ENCODE measurements at regions not wholly inside any gene's neighbourhood (a gene's known extent, or its start where the extent isn't known, plus 50 kb on each side); places are given as distances from the start of the nearest gene placed in this dataset.

DNA sequence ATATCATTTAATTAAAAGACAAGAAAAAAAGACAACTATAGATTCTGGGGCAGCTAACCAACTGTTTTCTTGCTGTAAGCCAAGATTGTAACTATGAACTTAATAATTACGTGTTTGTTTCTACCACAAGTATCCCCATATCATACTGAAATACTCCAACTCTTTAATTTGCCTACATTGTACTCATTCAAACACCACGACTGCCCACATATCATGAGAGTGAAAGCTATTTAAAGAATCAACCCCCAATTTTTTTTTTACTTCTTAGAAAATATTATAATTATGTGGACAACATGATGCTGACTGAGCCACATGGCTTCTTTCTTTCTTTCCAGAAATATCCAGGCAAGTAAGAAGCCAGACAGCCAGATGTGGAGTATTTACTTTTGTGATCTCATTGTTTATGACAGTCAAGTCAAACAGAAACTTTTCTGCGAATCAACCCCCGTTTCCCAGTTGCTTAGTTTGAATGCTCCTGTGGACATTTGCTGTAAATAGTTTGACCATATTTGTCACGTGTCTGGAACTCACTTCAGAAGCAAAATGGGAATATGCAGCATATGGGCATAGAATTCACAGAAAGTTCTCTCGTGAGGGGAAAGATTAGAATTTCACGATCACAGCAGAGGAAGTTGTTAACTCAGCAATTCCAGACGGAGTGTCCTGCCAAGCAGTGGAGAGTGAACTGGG lies 126.8 kb upstream of the PSMD7 start:
- DNase-seq (ENCODE audit: low read depth in 2 of 2) = no peak

DNA sequence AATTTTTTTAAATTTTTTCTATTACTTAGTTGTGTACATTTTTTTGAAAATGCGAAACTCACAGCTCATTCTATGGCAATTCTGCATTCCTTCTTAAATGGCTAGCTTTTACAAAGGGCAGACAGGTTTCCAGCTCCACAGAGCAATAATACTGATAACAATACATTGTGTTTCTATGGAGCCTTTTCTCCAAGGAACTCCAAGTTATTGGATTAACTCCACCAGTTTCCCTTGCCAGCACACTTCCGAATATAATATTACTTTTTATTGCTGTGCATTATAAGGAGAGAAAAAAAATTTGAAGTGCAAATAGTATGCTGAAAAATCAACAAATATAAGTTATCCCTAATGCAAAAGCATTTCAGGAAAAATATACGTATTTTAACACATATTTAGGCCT lies 127.5 kb upstream of the PSMD7 start:
- DNase-seq (ENCODE audit: low read depth in 2 of 2) = no peak

DNA sequence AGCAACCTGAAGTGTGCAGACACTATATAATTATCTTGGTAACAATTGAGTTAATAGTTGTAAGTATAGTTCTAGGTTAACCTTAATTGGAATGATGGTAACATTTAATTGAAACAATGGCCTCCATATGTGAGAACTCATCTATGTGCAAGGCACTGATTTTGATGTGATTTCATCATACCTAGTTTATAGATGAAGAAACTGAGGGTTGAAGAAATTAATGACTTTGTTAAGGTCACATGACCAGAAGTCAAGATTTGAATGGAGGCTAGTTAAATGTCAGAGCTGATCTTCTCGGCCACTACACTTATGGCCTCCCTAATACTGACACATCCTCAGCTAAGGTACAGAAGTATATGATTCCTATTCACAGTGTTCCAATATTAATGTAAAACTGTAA lies 128.2 kb upstream of the PSMD7 start:
- no peak for DNase-seq (ENCODE audit: low read depth in 2 of 2)

DNA sequence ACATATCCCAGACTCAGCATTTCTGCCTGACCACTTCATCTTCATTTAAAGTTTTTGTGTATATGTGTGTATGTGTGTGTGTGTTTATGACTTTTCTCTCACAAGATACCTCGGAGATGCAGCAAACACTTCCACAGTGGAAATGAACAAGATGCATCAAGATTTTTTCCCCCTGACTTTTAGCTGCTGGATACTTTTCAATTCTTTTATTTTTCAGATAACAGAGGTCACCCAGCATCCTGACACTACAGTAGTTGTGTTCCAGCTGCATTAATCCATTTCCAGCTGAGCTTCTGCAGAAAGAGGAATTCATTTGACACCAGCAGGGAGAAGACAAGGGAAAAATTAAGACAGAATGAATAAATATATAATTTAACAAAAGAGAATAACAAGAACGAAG lies 130.2 kb upstream of the PSMD7 start:
- no peak for DNase-seq (ENCODE audit: low read depth in 2 of 2)

DNA sequence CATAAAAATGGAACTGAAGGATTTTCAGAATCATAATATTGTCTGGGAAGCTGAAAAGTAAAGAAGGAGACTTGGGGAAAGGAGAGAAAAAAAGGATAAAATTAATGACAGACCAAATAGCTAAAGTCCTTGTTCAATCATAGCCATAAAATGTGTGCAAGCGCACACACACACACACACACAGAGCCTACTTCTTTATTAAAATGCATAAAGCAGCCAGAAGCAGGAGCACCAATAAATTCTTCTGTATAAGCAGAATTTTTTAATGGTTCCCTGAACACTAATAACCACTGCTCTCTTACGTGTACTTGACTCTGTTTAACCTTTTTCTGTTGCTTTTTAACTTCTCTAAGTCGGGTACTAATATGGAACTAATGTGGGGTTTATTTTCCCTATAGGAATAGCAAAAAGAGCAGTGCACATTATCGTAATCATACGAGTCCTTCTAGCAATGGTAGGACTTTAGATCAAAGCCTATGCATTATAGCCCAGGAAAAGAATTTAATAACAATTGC lies 131.0 kb upstream of the PSMD7 start:
- no peak for DNase-seq (ENCODE audit: low read depth in 2 of 2)

DNA sequence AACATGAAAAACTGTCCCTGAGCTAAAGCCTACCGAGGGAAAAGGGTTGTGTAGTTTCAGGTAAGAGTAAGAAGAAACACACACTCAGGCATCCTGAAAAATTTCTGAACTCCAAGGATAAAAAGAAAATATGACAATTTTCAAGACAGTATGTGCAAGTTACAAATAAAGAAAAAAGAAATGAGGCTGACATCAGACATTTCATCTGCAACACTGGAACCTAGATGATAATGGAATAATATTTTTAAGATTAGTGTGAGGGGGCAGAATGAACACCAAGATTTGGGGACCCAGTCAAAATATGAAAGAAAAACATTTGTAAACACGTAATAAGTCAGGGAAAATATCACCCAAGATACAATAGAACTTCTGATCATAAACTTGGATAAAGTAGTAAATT lies 135.9 kb upstream of the PSMD7 start:
- DNase-seq (ENCODE audit: low read depth in 2 of 2) = no peak

DNA sequence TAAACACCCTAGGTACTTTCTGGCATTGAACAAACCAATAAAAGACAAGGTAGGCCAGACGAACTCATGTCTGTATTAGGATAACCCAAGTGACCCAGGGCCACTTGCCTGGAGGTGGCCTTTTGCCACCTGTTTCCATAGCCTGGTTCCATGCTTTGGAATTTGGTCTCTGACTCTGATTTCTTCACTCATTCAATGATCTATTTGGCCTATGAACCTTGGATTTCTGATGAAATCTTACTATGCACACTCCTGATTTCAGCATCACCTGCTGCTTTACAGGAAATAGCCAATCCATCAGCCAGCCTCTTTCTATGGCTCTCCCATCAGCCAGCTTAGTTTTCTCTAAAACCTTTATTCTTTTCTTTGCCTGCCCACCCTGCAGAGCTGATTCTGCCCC lies 142.8 kb upstream of the PSMD7 start:
- no peak for DNase-seq (ENCODE audit: low read depth in 2 of 2)

DNA sequence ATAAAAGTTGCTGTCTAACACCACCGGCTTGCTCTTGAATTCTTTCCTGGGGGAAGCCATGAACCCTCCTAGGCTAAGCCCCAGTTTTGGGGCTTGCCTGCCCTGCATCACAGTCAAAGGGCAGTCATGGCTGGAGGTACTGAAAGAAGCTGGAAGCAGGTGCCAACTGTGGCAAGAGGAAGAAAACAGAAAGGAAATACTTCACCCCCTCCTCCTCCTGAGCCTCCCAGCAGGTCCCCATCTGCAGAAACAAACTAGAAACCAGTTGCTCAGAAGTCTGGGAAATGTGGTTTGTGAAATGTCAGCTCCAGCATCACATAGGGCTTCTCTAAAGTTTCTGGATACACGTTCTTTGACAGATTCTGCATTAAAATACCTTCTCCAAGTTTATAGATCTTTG lies 150.0 kb upstream of the PSMD7 start:
- no peak for DNase-seq (ENCODE audit: low read depth in 2 of 2)

DNA sequence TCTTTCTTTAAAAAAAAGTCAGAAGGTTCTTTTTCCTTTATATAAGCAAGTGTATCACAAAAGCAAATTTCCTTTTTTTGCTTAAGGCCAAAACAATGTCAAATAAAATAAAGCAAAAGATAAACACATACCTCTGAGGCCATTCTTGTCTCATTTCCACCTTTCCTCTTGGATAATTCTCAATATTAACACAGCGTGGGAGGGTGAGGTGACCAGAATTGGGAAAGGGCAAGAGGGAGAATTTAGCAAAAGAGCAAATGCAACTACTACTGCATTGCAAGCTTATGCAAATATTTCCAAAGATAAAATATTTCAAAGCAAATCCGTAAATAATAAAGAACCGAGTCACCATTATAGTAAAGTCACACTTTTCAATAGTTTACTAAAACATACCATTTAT lies 153.4 kb upstream of the PSMD7 start:
- no peak for DNase-seq (ENCODE audit: low read depth in 2 of 2)

DNA sequence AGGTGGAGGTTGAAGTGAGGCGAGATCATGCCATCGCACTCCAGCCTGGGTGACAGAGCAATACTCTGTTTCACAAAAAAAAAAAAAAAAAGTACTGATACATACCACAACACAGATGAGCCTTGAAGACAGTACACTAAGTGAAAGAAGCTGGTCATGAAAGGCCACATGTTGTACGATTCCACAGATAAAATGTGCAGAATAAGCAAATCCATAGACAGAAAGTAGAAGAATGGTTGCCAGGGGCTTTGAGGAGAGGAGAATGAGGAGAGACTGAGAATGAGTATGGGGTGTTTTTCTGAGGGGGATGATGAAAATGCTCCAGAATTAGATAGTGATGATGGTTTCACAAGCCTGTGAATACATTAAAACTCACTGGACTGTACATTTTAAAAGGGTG lies 155.6 kb upstream of the PSMD7 start:
- DNase-seq (ENCODE audit: low read depth in 2 of 2) = no peak

DNA sequence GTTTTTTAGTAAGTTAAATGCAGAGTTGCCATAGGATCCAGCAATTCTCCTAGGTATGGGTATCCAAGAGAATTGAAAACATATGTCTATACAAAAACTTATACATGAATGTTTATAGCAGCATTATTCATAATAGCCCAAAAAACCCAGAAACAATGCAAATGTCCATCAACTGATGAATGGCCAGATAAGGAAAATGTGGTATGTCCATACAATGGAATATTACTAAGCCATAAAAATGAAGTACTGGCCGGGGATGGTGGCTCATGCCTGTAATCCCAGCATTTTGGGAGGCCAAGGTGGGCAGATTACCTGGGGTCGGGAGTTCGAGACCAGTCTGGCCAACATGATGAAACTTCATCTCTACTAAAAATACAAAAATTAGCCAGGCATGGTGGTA lies 156.1 kb upstream of the PSMD7 start:
- no peak for DNase-seq (ENCODE audit: low read depth in 2 of 2)

DNA sequence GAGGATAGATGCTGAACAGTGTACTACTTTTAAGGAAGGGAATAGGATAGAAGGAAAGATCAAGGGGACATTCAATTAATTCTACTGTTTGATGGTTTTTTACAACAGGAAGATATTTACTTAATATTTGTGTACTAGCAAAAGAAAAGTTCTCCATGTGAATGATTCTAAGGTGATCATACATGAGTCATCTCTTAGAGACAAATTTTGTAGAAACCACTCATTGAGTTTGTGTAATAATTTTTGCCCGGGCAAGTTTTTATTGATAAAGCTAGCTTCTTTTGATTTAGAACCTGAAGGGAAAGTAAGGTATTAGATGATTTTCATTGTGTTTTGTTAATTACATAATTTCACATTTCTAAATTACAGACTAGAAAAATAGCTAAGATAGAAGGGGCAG lies 172.8 kb upstream of the PSMD7 start:
- DNase-seq (ENCODE audit: low read depth in 2 of 2) = no peak

DNA sequence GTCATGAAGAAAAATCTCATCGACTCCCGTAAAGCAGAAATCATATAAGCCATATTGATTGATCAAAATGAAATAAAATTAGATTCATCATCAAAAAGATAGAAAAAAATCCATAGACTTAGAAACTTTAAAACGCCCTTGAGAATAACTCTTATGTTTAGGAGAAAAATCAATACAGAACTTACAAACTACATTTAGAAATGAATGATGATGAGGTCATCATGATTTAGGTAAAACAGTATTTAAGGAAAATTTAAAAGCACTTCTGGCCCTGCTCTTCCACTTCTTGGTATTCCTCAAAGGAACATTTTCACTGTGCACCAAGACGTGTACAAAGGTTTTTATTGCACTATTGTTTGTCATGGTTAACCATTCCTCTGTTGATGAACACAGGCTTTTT lies 173.4 kb upstream of the PSMD7 start:
- no peak for DNase-seq (ENCODE audit: low read depth in 2 of 2)

DNA sequence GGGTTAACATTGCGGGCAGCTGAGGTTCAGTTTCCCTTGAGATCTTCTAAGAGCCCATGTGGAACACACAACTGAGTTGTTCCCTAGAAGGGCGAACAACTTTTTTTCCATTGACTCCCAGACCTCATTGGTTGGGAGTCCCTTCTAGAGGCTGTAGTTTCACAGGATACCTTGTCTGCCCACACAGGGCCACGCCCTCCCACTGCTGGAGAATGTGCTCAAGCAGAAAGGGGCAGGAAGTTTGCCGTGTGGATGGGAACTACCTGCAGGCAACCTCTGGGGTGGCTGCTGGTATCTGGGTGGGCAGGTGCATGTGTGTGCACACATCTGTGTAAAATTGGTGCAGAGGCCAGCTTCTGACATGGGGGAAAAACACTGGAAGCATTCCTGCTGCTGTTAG lies 178.8 kb upstream of the PSMD7 start:
- no peak for DNase-seq (ENCODE audit: low read depth in 2 of 2)

DNA sequence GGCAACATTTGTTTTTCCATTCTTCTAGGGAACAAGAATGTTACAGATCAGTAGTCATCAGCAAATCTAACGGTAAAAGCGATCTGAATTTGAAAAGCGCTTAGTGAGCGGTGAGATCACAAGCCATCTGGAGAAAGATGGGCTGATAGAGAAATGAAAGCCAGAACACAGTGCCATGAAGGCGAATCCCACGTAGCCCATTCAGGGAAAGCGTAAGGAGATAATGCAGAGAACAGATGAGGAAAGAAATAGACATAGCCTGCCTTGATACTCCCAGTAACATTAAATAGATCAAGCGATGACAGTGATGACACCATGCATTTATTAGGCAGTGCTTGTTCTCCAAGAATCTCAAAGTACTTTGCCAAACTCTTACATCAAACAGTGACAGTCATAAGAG lies 183.1 kb upstream of the PSMD7 start:
- DNase-seq (ENCODE audit: low read depth in 2 of 2) = no peak

DNA sequence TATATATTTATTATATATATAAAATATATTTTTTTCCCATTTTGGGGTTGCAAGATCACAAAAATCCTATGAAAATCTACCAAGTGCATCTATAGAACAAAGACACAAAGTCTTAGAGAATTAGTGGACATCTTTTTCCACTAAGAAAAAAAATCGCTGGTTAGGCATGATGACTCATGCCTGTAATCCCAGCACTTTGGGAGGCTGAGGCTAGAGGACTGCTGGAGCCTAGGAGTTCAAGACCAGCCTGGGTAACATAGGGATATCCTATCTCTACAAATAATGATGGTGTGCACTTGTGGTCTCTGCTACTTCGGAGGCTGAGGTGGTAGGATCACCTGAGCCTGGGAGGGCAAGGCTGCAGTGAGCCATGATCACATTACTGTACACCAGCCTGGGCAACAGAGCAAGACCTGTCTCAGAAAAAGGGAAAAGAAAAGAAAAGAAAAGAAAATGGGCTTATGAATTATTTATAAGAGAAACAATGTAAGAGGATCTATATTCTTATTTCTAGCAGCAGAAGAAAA lies 185.1 kb upstream of the PSMD7 start:
- no peak for DNase-seq (ENCODE audit: low read depth in 2 of 2)

DNA sequence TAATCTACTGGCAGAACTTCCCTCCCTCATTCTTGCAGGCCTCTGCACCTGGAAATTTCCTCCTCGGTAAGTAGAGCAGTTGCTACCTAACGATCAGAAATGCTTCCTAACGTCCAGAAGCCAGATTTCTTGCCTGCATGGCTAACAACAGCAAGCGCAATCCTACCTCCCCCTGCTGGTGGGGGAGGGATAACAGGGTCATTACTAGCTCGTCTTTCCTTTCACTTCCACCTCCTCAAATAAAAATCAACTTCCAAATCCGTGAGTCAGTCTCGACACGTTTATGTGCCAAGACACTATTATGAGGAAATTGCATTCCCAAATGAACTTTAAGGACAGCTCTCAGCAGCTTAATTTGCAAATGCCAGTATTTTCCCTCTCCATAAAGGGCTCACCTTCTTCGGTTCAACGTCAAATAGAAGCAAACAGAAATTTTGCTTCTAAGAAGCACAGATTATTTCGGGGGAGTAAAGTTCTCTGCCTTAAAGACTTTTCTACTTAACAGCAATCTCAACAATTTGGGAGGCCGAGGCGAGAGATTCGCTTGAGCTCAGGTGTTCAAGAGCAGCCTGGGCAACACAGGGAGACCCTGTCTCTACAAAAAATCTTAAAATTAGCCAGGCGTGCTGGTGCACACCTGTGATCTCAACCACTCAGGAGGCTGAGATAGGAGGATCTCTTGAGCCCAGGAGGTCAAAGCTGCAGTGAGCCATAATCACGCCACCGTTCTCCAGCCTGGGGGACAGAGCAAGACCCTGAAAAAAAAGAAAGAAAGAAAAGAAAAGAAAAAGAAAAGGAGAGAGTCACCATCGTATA lies 188.6 kb upstream of the PSMD7 start:
- DNase-seq (ENCODE audit: low read depth in 2 of 2) = peak in 1 of 2 donors; percentile 21

DNA sequence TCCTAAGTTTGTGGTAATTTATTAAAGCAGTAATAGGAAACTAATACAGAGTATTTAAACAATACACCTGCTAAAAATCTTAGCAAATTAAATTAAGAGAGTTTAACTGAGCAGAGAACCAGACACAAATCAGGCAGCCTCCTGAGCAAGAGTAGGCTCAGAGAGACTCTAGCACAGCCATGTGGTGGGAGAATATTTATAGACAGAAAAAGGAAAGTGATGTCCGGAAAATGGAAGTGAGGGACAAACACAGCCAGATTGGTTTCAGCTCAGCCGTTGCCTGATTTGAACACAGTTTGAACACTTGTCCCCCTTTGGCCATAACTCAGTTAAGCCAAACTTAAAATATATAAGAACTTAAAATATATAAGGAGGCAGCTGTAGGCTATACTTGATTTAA lies 192.6 kb upstream of the PSMD7 start:
- no peak for DNase-seq (ENCODE audit: low read depth in 2 of 2)

DNA sequence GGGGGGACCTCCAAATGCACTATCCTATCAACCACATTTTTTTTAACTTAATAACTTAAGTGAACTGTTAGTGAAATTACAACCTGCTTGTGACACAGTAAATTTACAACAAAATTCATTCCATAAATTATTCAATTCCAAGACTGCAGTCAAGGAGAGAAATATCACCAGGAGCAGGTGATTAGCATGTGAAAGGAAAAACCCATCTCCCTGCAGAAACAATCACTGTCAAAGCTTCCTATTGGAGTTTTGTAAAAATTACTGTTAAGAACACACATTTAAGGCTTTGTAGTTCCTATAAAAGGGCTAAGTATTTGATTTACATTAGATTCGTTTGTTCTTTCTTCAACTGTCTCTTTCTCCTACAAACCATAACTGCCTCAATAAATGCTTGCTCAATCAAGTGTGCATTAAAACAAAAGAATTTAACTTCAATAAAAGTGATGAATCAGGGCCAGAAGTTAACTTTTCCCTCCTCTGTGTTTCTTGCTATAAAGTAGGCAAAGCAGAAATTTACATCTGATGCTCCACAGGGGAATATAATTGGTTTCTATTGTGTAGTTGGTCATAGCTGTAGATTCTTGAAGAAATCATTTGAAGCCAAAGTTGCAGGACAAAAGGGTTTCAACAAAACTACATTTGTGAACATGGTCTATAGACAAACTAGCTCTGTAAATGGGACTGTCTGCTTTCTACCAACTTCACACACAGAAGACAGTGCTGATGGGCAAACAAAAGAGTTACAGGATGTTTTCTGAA lies 195.1 kb upstream of the PSMD7 start:
- no peak for DNase-seq (ENCODE audit: low read depth in 2 of 2)

DNA sequence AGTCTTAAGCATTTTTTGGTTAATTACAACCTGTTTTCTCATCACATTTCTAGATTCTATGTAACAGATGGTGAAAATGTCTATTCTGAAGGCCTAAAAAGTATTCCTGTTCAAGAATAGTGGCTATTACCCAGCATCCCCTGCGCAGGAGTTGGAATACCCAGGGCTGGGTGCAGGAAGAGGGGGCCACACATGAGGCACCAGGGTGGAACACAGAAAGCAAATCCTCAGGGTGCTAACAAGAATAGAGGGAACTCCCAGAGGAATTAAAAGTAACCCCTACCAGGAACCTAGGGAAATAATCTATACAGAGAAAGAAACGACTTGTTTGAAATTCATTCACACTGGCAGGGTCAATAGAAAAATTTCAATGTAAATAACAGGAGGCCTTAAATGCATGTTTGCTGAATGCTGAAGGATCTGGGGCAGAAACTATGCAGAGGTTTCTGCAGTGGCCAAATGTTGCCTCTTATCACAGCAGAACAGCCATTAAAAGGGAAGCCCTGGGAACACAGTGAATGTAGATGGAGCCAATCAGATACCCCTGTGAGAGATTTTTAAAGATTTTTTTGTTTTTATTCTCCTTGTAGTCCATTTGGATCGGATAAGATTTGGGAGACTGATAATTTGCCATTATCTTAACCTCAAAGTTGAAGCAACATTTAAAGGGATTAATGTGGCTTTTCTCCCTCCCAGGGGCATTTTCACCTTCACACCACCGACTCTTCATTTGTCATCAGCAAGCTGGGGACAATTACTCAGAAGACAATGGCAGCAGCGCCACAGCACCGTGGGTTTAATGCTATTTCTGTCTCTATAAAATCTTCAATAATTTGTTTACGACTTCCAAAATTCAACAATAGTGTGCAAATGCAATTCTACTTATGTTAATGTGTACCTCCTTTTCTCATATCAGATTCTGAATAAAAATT lies 196.0 kb upstream of the PSMD7 start:
- DNase-seq (ENCODE audit: low read depth in 2 of 2) = no peak

DNA sequence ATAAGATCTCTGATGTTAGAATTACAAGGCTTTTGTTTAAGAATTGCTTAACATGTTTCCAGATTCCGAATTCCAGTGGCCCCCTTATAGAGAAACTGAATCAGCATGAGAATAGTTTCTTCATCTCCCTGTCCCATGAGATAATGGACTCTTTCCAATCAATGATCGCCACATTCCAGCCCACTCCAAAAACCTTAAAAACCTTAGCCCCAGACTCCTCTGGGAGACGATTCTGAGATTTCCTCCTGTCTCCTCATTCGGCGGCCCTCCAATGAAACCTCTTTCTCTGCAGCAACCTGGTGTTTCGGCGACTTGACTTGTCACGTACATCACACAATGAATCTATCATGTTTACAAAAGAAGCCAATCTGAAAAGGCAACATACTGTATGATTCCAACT lies 197.1 kb upstream of the PSMD7 start:
- no peak for DNase-seq (ENCODE audit: low read depth in 2 of 2)

All from stimulated activated CD8-positive, alpha-beta memory T cell treated with anti-CD3 and anti-CD28 coated beads, Interleukin-2, amount 100 ng/mL, for 48 hours (primary cell).